ENCODE measurements at regions not wholly inside any gene's neighbourhood (a gene's known extent, or its start where the extent isn't known, plus 50 kb on each side); places are given as distances from the start of the nearest gene placed in this dataset.

DNA sequence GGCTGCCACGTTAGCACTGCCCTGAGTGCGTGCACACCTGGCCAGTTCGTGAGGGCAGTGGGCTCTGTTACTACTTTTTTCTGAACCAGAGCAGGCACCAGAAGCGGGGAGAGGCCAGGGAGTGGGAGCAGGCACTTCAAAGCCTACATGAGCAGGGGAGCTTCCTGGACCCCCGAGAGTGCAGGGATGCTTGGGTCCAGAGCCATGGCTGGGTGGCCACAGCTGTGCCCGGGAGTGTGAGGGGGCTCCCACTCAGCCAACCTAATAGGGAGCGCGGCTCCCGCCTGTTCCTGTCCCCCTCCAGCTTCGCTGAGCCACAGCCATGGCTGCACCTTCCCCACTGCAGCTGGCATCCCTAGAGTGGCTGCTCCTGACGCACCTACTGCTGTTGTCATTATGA, 1423.3 kb downstream of the SI start:
- no peak for TF ChIP-seq CTCF (IDR thresholded peaks at IDR 0.05)
- no peak for TF ChIP-seq POLR2A (IDR thresholded peaks at IDR 0.05)
- no peak for TF ChIP-seq EP300 (IDR thresholded peaks at IDR 0.05)
- TF ChIP-seq POLR2AphosphoS5 (IDR thresholded peaks at IDR 0.05), result no peak

Data from gastroesophageal sphincter (tissue), 3 donors.